OCI-LY1 (cell line): ENCODE measurements at regions not wholly inside any gene's neighbourhood (a gene's known extent, or its start where the extent isn't known, plus 50 kb on each side); places are given as distances from the start of the nearest gene placed in this dataset.

Experiments used
- H2AFZ ChIP-seq: fragments of 200-600 bp; sonication (generic), shearing (Covaris generic); 2 replicates; pipeline ENCODE4 v1.6.0; 2014; ENCODE audit warnings: antibody characterized with exemption, mild to moderate bottlenecking, low read length
- H3F3A ChIP-seq: fragments of 200-600 bp; sonication (generic), shearing (Covaris generic); 2 replicates; pipeline ENCODE4 v1.6.0; 2014; ENCODE audit warnings: mild to moderate bottlenecking, antibody characterized with exemption, low read length, moderate library complexity; ENCODE audit not compliant: insufficient read depth
- H3K27ac ChIP-seq: fragments of 200-600 bp; sonication (generic); 2 replicates; pipeline ENCODE4 v1.5.1; 2014; ENCODE audit warnings: low read length, mixed run types, mild to moderate bottlenecking, low read depth; ENCODE audit not compliant: poor library complexity, severe bottlenecking
- H3K27me3 ChIP-seq: fragments of 200-600 bp; sonication (generic); 2 replicates; pipeline ENCODE4 v1.6.0; 2014; ENCODE audit warnings: antibody characterized with exemption, mild to moderate bottlenecking, low read length, moderate library complexity; ENCODE audit not compliant: insufficient read depth
- H3K36me3 ChIP-seq: fragments of 200-600 bp; sonication (generic); 2 replicates; pipeline ENCODE4 v1.6.1; 2014; ENCODE audit warnings: mild to moderate bottlenecking, antibody characterized with exemption, low read length, moderate library complexity, mixed read lengths; ENCODE audit not compliant: insufficient read depth
- H3K4me1 ChIP-seq: fragments of 200-600 bp; sonication (generic); 2 replicates; pipeline ENCODE4 v1.5.1; 2014; ENCODE audit warnings: mild to moderate bottlenecking, low read length, moderate library complexity; ENCODE audit not compliant: insufficient read depth, severe bottlenecking
- H3K4me2 ChIP-seq: fragments of 200-600 bp; sonication (generic), shearing (Covaris generic); 2 replicates; pipeline ENCODE4 v1.6.1; 2014; ENCODE audit warnings: low read length
- H3K4me3 ChIP-seq: fragments of 200-600 bp; sonication (generic); 2 replicates; pipeline ENCODE4 v1.5.1; 2014; ENCODE audit warnings: low read length, low read depth, mild to moderate bottlenecking, mixed read lengths; ENCODE audit not compliant: poor library complexity, severe bottlenecking
- H3K79me2 ChIP-seq: fragments of 200-600 bp; shearing (Covaris generic); 2 replicates; pipeline ENCODE4 v1.6.1; 2016; ENCODE audit warnings: mixed run types, low read length, mixed read lengths; ENCODE audit not compliant: insufficient read depth
- H3K9ac ChIP-seq: fragments of 200-600 bp; sonication (generic), shearing (Covaris generic); 2 replicates; pipeline ENCODE4 v1.6.1; 2014; ENCODE audit warnings: mild to moderate bottlenecking, low read length, mixed read lengths
- H3K9me2 ChIP-seq: fragments of 200-600 bp; sonication (generic), shearing (Covaris generic); 2 replicates; pipeline ENCODE4 v1.6.1; 2014; ENCODE audit warnings: low read depth, mild to moderate bottlenecking, low read length, mixed read lengths
- H3K9me3 ChIP-seq: fragments of 200-600 bp; shearing (Covaris generic); 2 replicates; pipeline ENCODE4 v1.6.1; 2014; ENCODE audit warnings: low read length, mixed read lengths
- H4K20me1 ChIP-seq: fragments of 200-600 bp; sonication (generic), shearing (Covaris generic); 2 replicates; pipeline ENCODE4 v1.6.0; 2016; ENCODE audit warnings: mild to moderate bottlenecking, low read length; ENCODE audit not compliant: insufficient read depth
- EZH2 ChIP-seq: fragments of 200-600 bp; sonication (generic), shearing (Covaris generic); IDR thresholded peaks from 2 replicates; pipeline ENCODE4 v1.8.0; 2017; ENCODE audit warnings: borderline replicate concordance, mixed run types, mild to moderate bottlenecking, antibody characterized with exemption, low read length, moderate library complexity, mixed read lengths
- TF ChIP-seq, protein P1 (sequence below): fragments of 200-600 bp; sonication (generic), shearing (Covaris generic); IDR thresholded peaks from 2 replicates; pipeline ENCODE4 v1.5.1; 2017; ENCODE audit warnings: mild to moderate bottlenecking, antibody characterized with exemption, low read length, moderate library complexity, mixed read lengths

DNA sequence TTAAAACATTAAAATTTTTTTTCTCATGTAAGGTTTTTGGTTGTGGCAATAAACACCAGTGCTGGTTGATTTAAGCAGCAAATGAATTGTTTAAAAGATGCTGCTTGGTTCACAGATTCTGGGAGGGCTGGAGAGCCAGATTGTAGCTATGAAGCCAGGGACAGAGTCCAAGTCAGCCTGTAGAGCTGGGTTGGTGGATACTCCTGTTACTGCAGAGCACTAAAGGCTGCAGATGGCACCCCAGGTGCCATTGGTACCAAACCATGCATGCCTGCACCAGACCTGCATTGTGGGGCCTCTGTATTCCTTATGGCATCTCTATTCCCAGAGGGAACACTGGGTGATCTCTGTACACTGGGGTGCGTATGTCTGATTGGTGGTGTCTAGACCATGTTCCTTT is 113.3 kb downstream of the SNAPC1 start:
- H4K20me1 ChIP-seq = no peaks in the 10 kb centered on the region
- H3K9me2 ChIP-seq = no peaks in the 10 kb centered on the region
- H2AFZ ChIP-seq = no peak overlapping the region
- H3K9me3 ChIP-seq = peaks cover under 1% of the 10 kb centered on the region
- H3K9ac ChIP-seq = no peak overlapping the region
- H3K27me3 ChIP-seq = no peaks in the 10 kb centered on the region
- no peak for TF ChIP-seq EZH2
- TF ChIP-seq, protein P1, sequence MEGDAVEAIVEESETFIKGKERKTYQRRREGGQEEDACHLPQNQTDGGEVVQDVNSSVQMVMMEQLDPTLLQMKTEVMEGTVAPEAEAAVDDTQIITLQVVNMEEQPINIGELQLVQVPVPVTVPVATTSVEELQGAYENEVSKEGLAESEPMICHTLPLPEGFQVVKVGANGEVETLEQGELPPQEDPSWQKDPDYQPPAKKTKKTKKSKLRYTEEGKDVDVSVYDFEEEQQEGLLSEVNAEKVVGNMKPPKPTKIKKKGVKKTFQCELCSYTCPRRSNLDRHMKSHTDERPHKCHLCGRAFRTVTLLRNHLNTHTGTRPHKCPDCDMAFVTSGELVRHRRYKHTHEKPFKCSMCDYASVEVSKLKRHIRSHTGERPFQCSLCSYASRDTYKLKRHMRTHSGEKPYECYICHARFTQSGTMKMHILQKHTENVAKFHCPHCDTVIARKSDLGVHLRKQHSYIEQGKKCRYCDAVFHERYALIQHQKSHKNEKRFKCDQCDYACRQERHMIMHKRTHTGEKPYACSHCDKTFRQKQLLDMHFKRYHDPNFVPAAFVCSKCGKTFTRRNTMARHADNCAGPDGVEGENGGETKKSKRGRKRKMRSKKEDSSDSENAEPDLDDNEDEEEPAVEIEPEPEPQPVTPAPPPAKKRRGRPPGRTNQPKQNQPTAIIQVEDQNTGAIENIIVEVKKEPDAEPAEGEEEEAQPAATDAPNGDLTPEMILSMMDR = no peak
- no peak overlapping the region for H3K4me2 ChIP-seq
- no peak overlapping the region for H3K27ac ChIP-seq
- H3K4me3 ChIP-seq = no peak overlapping the region
- no peaks in the 10 kb centered on the region for H3K4me1 ChIP-seq
- H3K36me3 ChIP-seq = no peaks in the 10 kb centered on the region
- no peaks in the 10 kb centered on the region for H3F3A ChIP-seq
- no peaks in the 10 kb centered on the region for H3K79me2 ChIP-seq

DNA sequence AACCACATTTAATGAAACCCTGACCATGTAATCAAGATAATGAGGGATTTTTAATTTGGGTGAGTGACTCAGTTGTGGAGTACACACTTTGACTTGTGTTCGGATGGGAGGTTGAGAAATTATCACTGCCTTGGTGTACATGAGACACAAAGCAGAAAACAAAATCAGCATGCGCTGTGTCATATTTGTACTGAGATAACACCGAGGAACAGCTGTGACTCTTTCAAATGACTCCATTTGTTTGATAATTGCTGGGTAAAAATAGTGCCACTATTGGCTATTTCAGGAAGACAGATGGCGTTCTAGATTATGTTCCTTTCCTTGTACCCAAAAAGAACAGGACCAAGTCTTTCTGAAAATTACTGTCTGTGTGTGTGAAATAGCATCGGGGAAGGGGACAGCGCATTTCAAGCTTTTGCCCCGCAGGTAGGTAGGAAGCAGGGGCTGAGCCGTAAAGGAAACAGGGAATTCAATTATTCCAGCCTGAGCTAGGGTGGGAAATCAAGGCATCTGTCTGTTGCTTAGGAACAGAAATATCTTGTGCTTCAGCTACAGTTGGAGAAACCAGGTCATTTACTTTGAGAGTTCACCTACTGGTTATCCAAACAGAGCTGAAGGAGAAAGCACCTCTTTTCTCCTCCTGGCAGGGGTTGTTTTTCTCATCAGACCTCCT is 114.3 kb downstream of the SNAPC1 start:
- Histone ChIP-seq H3K9me2 (no peaks in the 10 kb centered on the region), H3K79me2 (no peaks in the 10 kb centered on the region), H4K20me1 (no peaks in the 10 kb centered on the region), H3K27me3 (no peaks in the 10 kb centered on the region), H3K4me2 (no peak overlapping the region), H2AFZ (no peak overlapping the region), H3K9ac (no peak overlapping the region), H3K36me3 (no peaks in the 10 kb centered on the region), H3K4me3 (no peak overlapping the region), H3K9me3 (no peaks in the 10 kb centered on the region), H3K27ac (no peak overlapping the region), H3F3A (no peaks in the 10 kb centered on the region), H3K4me1 (no peaks in the 10 kb centered on the region)
- TF ChIP-seq, protein P1 = no peak
- TF ChIP-seq EZH2 = no peak

DNA sequence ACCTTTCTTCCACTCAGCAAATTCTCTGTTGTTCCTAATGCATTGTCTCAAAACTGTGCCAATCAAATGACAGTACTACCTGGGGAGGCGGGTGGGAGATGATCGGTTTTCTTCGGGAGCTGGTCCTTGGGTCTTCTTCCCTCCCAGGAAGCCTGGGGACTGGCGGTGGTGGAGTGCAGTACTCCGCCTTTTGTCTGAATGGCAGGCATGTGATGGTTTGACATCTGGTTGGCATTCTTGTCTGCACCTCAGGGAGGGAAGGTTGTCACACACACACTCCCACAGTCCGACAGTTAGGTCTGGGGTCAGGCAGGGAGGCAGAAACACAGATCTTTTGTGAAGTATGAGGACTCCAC is 114.8 kb downstream of the SNAPC1 start:
- H3K9me2 ChIP-seq = no peaks in the 10 kb centered on the region
- no peak overlapping the region for H3K27ac ChIP-seq
- no peaks in the 10 kb centered on the region for H3K4me1 ChIP-seq
- no peaks in the 10 kb centered on the region for H3F3A ChIP-seq
- no peak for TF ChIP-seq EZH2
- TF ChIP-seq, protein P1 = no peak
- H3K9ac ChIP-seq = no peak overlapping the region
- H3K9me3 ChIP-seq = no peaks in the 10 kb centered on the region
- H3K27me3 ChIP-seq = no peaks in the 10 kb centered on the region
- no peaks in the 10 kb centered on the region for H3K79me2 ChIP-seq
- no peaks in the 10 kb centered on the region for H4K20me1 ChIP-seq
- no peak overlapping the region for H3K4me3 ChIP-seq
- H2AFZ ChIP-seq = no peak overlapping the region
- H3K4me2 ChIP-seq = no peak overlapping the region
- H3K36me3 ChIP-seq = no peaks in the 10 kb centered on the region
